Head of caudate nucleus (tissue), 42 donors: ENCODE measurements at regions not wholly inside any gene's neighbourhood (a gene's known extent, or its start where the extent isn't known, plus 50 kb on each side); places are given as distances from the start of the nearest gene placed in this dataset.

Experiments
- DNase-seq, 42 donors: peaks; one replicate each; pipeline versions ENCODE4 v3.0.0 to v3.0.0-alpha.2; 2020 to 2021; ENCODE audit warnings: mixed read lengths in 7 of 42
- intact Hi-C: fragments of 100-400 bp; cut with DNase I; formaldehyde crosslinking; loops from one replicate; pipeline ENCODE4 v1.15.0; 2022

DNA sequence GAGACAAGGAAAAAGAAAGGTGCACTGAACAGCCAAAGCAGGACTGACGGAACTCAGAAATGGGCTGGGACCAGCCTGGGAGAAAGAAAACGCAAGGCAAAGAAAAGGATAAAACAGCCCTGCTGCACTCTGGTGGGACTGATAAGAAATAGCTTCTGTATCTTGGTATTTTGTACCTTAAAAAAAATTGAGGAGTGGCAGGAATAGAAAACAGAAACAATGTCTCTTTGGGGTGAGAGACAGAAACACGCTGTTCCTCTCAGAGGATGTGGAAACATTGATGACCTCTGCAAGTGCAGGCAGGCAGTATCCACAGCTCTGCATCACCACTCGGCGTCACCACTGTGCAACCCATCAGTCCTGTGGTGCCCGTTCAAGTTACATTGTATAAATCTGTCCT lies 152.5 kb upstream of the SPRY1 start:
- DNase-seq = peak in 21 of 42 donors; percentile 2 to 51 (median 27)
- intact Hi-C loops = no loop called here

DNA sequence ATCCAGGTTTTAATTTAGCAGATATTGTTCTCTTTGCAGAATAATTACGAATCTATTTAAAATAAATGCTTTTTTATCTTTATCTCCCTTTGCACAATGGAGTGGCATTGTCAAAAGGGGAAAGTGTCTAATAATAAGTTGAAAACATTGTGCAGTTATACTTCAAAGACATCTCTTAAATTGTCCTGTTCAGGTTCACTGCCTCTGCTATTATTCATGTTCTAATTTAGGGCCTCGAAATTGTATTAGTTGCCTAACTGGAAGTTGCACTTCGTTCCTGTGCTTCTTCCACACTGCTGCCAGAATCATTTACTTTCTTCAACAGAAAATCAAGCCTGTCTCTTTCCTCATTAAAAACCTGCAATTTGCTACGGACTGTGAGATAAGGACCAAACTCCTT lies 150.5 kb upstream of the SPRY1 start:
- peak in 1 of 42 donors; percentile 24 for DNase-seq
- intact Hi-C loops = no loop called here

DNA sequence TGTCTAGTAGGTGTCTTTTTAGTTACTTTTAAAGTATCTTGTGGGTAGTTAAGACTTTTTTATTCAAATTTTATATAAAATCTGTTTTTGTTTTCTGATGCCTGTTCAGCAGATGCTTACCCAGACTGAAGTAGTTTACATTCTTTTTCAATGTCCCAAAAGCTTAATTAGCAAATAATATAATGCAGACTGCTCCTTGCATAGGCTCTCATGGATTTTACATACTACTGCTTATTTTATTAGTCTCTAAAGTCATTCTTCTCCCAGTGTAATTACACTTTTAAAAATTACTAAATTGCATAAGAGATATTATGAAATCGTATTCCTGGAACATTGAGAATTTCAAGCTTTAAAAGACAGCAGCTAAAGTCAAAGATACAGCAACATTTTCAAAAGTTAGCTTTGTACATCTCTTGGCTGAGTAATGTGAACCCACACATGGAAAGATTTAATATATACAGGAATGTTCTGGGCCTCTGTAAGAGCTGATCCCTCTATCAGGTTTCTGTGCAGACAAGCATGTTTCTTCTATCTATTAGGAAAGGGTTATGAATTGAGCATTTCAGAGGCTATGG lies 148.4 kb upstream of the SPRY1 start:
- intact Hi-C loops = no loop called here
- DNase-seq = no peak

DNA sequence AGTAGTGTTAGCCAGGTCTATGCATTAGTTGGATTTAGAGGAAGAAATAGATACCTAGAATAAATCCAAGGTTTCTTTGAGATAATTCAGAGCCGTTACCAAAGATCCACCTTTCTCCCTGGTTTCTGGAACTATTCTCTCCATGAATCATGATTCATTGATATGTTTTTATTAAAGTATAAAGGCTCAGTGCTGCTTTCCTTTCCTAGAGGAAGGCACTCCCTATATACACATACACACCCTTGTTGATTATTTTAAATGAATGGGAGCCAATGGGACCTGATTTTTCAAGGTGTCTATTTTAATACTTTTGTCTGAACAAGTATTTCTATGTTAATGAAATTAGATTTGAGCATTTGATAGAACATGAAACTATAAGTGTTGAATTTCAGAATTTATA lies 146.8 kb upstream of the SPRY1 start:
- intact Hi-C loops = no loop called here
- no peak for DNase-seq

DNA sequence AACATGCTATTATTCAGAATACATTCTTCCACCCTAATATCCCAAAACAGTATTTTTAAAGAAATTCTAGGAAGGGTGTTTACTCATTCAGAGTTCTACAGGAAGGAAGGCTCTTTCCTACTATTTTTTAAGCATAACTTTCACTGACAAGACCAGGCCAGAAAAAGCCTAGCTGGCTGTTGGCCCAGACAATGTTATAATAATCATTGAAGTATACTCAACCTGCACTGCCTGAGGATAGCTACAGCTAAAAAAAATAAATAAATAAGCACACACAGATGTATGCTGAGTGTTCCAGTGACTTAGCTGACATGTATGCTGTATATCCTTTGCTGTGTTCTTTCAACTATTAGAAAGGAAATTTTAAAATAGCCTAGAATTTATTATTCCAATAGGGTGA lies 145.8 kb upstream of the SPRY1 start:
- DNase-seq = no peak
- intact Hi-C loops = no loop called here

DNA sequence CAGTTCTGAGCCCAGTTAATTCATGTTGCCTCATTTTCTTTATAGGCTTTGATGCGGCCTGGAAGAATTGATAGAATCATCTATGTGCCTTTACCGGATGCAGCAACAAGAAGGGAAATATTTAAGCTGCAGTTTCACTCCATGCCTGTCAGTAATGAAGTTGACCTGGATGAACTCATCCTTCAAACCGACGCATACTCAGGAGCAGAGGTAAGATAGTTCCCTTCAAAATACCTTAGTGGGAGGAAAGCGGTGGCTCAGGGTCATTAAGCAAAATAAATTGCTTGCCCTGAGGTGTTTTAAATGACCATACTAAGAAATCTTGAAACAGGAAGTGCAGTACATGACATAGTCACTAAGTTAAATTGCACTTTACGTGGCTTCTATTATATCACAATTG lies 140.6 kb upstream of the SPRY1 start:
- DNase-seq = no peak
- intact Hi-C loops = no loop called here

DNA sequence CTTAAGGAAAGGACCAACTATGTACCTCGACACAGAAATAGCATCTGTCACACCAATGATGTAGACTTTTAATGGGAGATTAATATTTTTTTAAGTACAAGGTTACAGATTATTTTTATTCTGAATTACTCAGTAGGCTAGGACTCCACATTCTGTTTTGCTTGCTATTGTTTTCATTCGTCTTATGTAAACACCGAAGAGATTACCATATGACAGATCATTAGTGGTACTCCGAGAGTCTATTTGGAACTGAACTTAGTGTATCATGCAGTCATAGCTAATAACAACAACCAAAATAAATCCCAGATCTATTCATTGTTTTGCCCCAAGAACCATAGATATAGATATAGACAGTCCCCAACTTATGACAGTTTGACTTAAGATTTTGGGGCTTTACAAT lies 139.7 kb upstream of the SPRY1 start:
- DNase-seq = no peak
- intact Hi-C loops = no loop called here

DNA sequence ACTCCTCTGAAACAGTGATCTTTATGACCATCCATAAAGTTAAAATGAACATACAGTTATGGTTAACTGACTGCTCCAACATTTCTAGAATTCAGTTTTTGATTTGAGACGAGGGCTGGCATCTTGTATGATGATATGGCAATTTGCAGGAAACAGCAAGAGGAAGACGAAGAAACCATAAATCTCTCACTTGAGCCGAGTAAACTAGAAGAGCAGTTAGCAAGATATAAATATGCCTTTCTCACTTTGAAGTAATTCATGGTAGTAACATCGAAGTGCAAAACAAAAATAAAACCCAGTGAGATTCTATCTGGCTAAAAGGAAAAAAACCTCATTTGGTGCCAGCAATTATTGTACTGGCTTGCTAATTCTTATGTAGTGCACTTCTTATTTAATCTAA lies 139.0 kb upstream of the SPRY1 start:
- no peak for DNase-seq
- intact Hi-C loops = no loop called here

DNA sequence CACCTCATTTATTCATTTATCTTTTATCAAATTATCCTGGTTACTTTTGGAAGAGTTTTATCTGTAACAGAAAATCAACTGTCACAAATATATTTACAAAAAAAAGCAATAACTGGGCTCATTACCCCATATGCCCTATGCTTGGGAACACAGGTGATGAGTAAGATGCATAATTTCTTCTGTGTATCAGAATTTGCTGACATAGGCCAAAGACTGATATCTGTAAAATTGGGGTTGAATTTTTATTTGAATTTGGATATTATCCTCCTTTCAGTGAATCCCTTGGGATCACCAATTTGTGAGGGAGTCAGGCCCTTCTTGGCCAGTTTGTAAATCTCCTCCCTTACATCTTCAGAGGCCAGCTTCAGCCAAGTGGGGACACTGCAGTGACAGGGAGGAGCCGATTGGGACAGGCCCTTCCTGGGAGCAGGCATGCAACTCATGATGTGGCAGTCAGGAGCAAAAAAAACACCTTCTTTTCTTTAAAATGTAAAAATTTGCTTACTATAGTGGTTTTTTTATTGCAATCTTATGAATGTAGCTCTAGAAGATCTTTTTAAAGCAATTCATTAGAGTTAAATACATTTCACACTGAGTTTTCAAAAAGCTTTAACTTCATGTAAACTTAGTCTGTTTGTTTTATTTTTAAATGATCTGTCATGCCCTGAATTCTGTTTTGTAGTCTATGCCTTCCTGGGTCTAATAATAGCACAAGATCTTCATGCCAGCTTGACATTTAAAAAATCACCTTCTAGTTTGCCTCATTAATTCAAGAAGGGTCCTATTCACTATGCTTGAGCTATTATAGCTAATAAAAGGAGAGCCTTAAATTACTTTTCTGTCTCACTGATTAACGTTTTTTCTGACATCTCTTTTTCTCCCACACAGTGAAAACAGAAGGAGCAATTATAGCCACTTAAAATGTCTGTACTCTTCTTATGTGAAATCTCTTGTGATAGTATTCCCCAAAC lies 136.6 kb upstream of the SPRY1 start:
- intact Hi-C loops = no loop called here
- no peak for DNase-seq

DNA sequence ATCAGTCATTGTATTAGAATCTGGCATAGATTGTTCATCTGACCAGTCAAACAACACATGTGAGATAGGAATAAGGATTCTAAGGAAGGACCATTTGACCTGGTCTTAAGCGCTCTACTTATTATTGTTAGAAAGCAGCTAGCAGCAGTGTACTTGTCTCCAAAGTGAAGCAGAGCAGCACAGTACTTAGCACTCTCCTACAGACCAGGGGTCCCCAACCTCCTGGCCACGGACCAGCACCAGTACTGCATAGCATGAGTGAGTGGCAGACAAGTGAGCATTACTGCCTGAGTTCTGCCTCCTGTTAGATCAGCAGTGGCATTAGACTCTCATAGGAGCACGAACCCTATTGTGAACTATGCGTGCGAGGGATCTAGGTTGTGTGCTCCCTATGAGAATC lies 135.9 kb upstream of the SPRY1 start:
- intact Hi-C loops = no loop called here
- no peak for DNase-seq

DNA sequence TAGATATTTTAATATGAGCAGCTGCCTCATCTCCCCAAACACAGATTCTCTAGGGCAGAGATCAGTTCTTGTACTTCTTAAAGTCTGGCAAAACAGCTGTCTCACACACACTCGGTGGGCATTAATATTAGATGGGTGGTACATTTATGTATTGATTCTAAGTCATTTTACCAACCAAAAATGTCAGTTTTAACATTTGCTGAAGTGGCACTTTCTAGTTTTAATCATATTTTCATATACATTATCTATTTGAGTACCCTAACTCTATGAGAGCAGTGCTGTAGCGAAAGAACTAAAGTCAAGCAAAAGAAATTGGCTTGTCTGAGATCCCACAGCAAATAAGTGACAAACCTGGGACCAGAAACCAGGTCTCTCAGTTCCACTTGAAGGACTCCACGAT lies 134.5 kb upstream of the SPRY1 start:
- DNase-seq = no peak
- intact Hi-C loops = no loop called here

DNA sequence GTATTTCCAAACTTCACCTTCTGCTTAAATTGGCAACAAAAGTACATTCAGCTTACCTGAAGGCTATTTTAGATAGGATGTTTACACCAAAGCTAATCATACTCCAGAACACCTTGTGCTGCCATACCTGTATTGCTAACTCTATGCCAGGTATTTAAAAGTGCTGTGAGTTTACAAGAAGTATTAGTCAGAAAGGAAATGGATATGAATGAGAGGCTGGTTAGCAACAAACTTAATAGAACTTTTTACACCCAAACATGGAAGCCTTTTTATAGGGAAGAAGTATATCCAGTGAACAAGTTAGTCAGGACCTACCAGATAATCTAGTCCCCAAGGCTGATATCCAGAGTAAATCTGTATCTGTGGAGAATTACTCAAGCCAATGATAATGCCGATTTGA lies 131.2 kb upstream of the SPRY1 start:
- no peak for DNase-seq
- intact Hi-C loops = no loop called here

DNA sequence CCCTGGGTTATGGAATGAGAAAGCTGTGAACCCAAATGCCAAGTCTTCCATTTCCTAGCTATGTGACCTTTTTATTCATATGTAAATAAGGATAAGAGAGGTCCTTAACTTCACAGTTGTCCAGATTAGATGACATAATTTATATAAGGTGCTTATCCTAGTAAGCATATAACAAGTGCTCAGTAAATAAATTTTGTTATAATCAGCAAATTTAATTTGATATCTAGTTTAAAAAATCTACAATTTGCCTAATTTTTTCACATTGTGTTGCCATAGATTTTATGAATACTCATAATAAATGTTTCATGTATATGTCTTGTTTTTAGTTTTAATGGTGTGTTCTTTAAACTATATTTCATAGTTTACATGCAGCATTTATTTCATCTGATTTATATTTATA lies 130.4 kb upstream of the SPRY1 start:
- DNase-seq = no peak
- intact Hi-C loops = no loop called here

DNA sequence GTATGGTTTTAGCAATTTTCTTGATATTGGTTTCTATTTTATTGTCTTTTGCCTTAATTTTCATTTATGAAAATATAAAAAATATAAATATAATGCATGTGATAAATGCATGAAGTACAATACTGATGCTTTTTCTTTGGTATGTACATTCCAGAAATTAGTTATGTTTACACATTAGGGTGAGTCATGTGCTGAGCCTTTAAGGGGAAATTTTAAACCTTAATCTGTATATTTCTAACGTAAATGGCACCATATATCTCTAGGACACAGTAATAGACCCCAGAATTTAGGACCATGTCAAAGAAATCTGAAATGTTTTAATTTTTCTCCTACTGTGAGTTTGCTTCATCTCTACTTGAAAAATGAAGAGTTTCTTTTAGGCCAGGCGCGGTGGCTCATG lies 117.8 kb upstream of the SPRY1 start:
- intact Hi-C loops = no loop called here
- no peak for DNase-seq

DNA sequence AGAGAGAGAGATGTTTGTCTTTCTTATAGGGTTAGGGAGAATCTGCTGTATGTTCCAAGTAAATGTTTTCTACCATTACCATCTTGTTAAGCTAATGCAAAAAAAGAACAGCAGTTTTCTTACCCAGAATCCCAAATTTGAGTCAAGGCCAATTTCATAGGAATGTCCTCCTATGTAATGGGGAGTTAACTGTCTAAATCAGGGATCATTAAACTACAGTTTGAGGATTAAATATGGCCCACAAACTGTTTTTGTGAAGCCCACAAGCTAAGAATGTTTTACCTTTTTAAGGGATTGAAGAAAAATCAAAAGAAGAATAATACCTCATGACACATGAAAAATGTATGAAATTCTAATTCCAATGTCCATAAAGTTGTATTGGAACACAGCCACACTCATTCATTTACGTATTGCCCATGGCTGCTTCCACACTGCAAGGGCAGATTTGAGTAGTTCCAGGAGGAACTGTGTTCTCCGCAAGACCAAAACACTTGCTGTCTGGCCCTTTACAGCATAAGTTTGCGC lies 113.2 kb upstream of the SPRY1 start:
- no peak for DNase-seq
- intact Hi-C loops = no loop called here

DNA sequence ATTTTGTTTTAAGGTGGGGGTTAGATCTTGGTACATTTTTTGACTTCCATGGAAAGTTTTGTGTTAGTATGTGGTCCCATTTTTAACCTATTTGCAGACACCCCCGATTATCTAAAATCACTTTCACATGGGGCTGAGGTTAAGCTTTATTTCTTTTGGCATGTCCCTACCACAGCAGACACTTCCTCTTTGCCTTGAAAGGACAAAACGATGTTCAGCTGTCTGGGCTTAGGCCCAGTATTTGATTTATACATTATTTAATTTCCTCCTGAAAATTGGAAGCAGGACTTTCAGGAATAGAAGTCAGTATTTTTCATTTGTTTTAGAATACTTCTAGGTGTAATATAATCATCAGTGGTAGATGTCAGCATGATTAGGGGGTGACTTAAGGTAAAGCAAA lies 112.4 kb upstream of the SPRY1 start:
- intact Hi-C loops = no loop called here
- no peak for DNase-seq

DNA sequence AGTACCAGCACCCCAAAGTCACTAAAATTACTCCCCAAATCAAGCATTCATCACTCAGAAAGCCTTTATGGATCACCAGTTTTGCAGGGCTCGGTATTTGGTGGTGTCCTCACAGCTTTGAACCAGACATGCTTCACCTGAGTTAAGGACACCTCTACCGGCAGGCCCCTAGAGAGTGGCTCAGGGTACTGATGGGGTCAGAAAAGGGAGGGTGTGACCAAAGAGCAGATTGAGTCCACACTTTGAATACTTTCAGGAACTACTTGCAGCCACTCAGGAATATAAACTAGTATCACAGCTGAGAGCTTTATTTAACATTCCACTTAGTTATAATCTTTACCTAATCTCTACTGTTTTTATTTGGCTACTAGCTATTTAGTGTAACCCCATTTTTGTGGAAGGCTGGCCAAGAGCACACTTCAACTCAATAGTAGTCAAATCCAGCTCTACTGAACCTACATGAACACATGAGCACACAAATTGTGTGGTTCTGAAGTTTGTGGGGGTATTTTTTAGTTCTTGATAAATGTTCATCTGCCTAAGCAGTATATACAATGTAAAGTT lies 109.6 kb upstream of the SPRY1 start:
- intact Hi-C loops = no loop called here
- no peak for DNase-seq

DNA sequence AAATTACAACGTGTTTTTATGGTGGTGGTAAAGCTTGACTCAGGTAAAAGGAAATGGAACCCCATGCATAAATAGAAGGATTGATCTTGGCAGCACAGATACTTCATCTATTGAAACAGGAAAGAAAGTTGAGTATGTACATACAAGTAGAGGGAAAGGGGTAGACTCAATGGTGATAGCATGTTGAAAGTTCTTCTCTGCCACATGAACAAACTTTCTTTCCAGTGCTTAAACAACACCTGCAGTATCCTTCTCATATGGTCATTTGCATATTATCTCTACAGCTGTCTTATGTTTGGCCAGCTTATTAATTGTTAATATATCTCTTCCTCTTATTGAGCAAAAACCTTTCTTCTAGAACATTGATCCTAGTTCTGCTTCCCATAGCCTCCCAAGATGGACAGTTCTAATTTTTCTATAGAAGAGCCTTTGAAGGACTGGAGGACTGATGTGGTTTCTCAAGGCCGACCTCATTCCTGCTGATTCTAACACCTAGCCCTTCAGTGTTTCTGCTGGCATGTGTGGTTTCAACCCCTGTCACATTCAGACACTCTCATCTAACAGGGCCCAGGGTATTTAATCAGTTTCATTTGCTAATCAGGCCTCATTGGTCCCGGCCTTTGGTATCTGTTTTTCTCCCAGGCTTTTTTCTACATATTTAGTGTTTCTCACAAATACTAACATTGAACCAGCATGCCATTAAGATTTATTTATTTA lies 108.1 kb upstream of the SPRY1 start:
- intact Hi-C loops = no loop called here
- DNase-seq = no peak

DNA sequence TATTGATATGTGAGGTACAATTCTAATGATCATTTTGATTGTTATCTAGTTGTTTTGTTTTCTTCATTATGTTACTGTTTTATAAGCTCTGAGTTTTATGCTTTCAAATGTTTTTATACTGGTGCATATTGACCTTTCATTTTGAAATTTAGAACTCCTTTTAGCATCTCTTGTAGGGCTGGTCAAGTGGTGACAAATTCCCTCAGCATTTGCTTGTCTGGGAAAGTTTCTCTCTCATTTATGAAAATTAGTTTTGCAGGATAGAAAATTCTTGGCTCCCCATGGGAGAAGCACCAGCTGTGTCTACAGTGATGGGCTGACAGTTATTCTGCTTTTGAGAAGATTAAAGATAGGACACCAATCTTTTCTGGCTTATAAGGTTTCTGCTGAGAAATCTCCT lies 105.3 kb upstream of the SPRY1 start:
- DNase-seq = no peak
- intact Hi-C loops = no loop called here

DNA sequence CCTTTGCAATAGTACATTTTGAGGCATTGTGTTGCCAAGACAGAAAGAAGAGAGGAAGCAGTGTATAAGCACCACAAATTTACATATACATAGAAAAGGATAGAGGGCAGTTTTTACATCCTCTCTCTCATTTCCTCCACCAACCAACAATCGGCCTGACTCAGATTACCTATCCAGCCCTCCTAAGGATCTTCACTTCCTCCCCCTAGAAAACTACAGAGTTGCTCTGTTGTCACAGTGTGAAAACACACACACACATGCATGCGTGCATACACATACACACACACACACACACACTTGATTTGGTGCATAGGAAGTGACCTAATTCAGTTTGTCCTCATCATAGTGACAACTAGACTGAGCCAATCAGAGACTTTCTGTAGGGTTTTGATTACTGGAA lies 98.8 kb upstream of the SPRY1 start:
- intact Hi-C loops = no loop called here
- DNase-seq = no peak
